GM23338 (cell line): ENCODE measurements at regions not wholly inside any gene's neighbourhood (a gene's known extent, or its start where the extent isn't known, plus 50 kb on each side); places are given as distances from the start of the nearest gene placed in this dataset.

Source experiments
- ATAC-seq: fragments of 200-7000 bp; cut with Tn5 transposase; 3 replicates; pipeline ENCODE4 v1.9.1; 2020
- DNase-seq: peaks from one replicate; pipeline ENCODE4 v3.0.0-alpha.2; 2015; ENCODE audit warnings: low spot score
- H2AFZ ChIP-seq: fragments of 200-600 bp; sonication (generic); 2 replicates; pipeline ENCODE4 v1.8.0; 2016; ENCODE audit warnings: antibody characterized with exemption, mild to moderate bottlenecking, moderate library complexity
- H3F3A ChIP-seq: fragments of 200-600 bp; sonication (generic); replicated peaks from 2 replicates; pipeline ENCODE4 v1.8.0; 2017; ENCODE audit warnings: antibody characterized with exemption, mixed run types, low read depth
- H3K27ac ChIP-seq: fragments of 200-600 bp; sonication (generic); 2 replicates; pipeline ENCODE4 v1.6.1; 2016; ENCODE audit warnings: low read depth
- H3K27me3 ChIP-seq: fragments of 200-600 bp; sonication (generic); 2 replicates; pipeline ENCODE4 v1.8.0; 2016; ENCODE audit warnings: mild to moderate bottlenecking, mixed run types, moderate library complexity; ENCODE audit not compliant: insufficient read depth
- H3K36me3 ChIP-seq: fragments of 200-600 bp; sonication (generic); 2 replicates; pipeline ENCODE4 v1.8.0; 2016; ENCODE audit warnings: mild to moderate bottlenecking; ENCODE audit not compliant: insufficient read depth
- H3K4me1 ChIP-seq: fragments of 200-600 bp; sonication (generic); 2 replicates; pipeline ENCODE4 v1.8.0; 2016; ENCODE audit warnings: mild to moderate bottlenecking, moderate library complexity; ENCODE audit not compliant: insufficient read depth
- H3K4me2 ChIP-seq: fragments of 200-600 bp; sonication (generic); 2 replicates; pipeline ENCODE4 v1.7.1; 2017; ENCODE audit warnings: mixed run types
- H3K4me3 ChIP-seq: fragments of 200-600 bp; sonication (generic); 2 replicates; pipeline ENCODE4 v1.6.1; 2016; ENCODE audit warnings: mixed run types
- H3K79me2 ChIP-seq: fragments of 200-600 bp; sonication (generic); replicated peaks from 2 replicates; pipeline ENCODE4 v1.8.0; 2017; ENCODE audit warnings: mild to moderate bottlenecking; ENCODE audit not compliant: insufficient read depth
- H3K9me2 ChIP-seq: fragments of 200-600 bp; sonication (generic); 2 replicates; pipeline ENCODE4 v1.8.0; 2017; ENCODE audit not compliant: insufficient read depth
- H4K20me1 ChIP-seq: fragments of 200-600 bp; sonication (generic); replicated peaks from 2 replicates; pipeline ENCODE4 v1.8.0; 2017; ENCODE audit warnings: mild to moderate bottlenecking; ENCODE audit not compliant: insufficient read depth
- H3K27ac Mint-ChIP-seq: 2 replicates; pipeline ENCODE4 v1.8.0; 2020; ENCODE audit warnings: inconsistent platforms, mild to moderate bottlenecking, moderate library complexity, mixed read lengths
- H3K27me3 Mint-ChIP-seq: 3 replicates; pipeline ENCODE4 v1.8.0; 2022; ENCODE audit warnings: low read depth, mild to moderate bottlenecking, moderate library complexity, mixed read lengths, inconsistent platforms; ENCODE audit not compliant: insufficient read depth, poor library complexity
- H3K36me3 Mint-ChIP-seq: 3 replicates; pipeline ENCODE4 v1.8.0; 2021; ENCODE audit warnings: low read depth, mild to moderate bottlenecking, inconsistent platforms, moderate library complexity, mixed read lengths
- H3K4me1 Mint-ChIP-seq: 3 replicates; pipeline ENCODE4 v1.8.0; 2020; ENCODE audit warnings: mild to moderate bottlenecking, inconsistent platforms, mixed read lengths
- H3K4me3 Mint-ChIP-seq: 3 replicates; pipeline ENCODE4 v1.8.0; 2021; ENCODE audit warnings: moderate library complexity, mild to moderate bottlenecking, inconsistent platforms, mixed read lengths
- H3K9me3 Mint-ChIP-seq: 3 replicates; pipeline ENCODE4 v1.8.0; 2020; ENCODE audit warnings: moderate library complexity, mild to moderate bottlenecking, inconsistent platforms, mixed read lengths
- CREB1 ChIP-seq: fragments of 250-450 bp; sonication (Bioruptor Pico); IDR thresholded peaks from 2 replicates; pipeline ENCODE4 v1.5.0; 2020; ENCODE audit warnings: low read depth, mild to moderate bottlenecking, moderate library complexity
- CTCF ChIP-seq, 2 experiments: fragments of 200-600 bp in 1 of 2; sonication (generic) in 1 of 2; conservative IDR thresholded peaks; 2 replicates each; pipeline versions ENCODE4 v1.5.1 to v1.6.1; 2016 to 2017; ENCODE audit warnings: antibody characterized with exemption in 2 of 2, low read depth in 2 of 2, mild to moderate bottlenecking in 2 of 2, moderate library complexity in 1 of 2
- ETS1 ChIP-seq: IDR thresholded peaks from 2 replicates; pipeline ENCODE4 v1.6.1; 2016; ENCODE audit warnings: antibody characterized with exemption
- EZH2 ChIP-seq: fragments of 200-600 bp; sonication (generic); IDR thresholded peaks from one replicate; pipeline ENCODE4 v1.8.0; 2017; ENCODE audit warnings: antibody characterized with exemption, mild to moderate bottlenecking, low read depth; ENCODE audit not compliant: unreplicated experiment
- EZH2phosphoT487 ChIP-seq: fragments of 200-600 bp; sonication (generic); IDR thresholded peaks from one replicate; pipeline ENCODE4 v1.8.1; 2018; ENCODE audit warnings: antibody characterized with exemption; ENCODE audit not compliant: unreplicated experiment
- JUNB ChIP-seq: IDR thresholded peaks from one replicate; pipeline ENCODE4 v1.6.1; 2016; ENCODE audit warnings: antibody characterized with exemption; ENCODE audit not compliant: unreplicated experiment
- NANOG ChIP-seq: IDR thresholded peaks from 2 replicates; pipeline ENCODE4 v1.6.1; 2016; ENCODE audit warnings: antibody characterized with exemption, borderline replicate concordance
- POLR2AphosphoS5 ChIP-seq: IDR thresholded peaks from 2 replicates; pipeline ENCODE4 v1.6.1; 2016; ENCODE audit warnings: antibody characterized with exemption, low read depth
- REST ChIP-seq: IDR thresholded peaks from one replicate; pipeline ENCODE4 v1.6.1; 2018; ENCODE audit warnings: antibody characterized with exemption; ENCODE audit not compliant: unreplicated experiment
- STAT1 ChIP-seq: IDR thresholded peaks from one replicate; pipeline ENCODE4 v1.6.1; 2016; ENCODE audit warnings: antibody characterized with exemption; ENCODE audit not compliant: unreplicated experiment
- ZNF114 ChIP-seq: fragments of 250-450 bp; sonication (Bioruptor Pico); IDR thresholded peaks from 2 replicates; pipeline ENCODE4 v1.5.0; 2020; ENCODE audit warnings: mild to moderate bottlenecking, moderate library complexity

- TF ChIP-seq JUNB (no peak), ETS1 (no peak), REST (no peak), EZH2phosphoT487 (no peak)
Measured at GRCh38 chr13:67392014-67392413, 161.9 kb upstream of the PCDH9 start (continued).

GRCh38 chr13:67390462-67391086, 160.4 kb upstream of the PCDH9 start:
- H3K4me1 ChIP-seq = no peaks in the 10 kb centered on the region
- H3K27me3 ChIP-seq = no peaks in the 10 kb centered on the region
- no peak overlapping the region for H2AFZ ChIP-seq
- TF ChIP-seq POLR2AphosphoS5 = no peak
- no peak for TF ChIP-seq STAT1
- Mint-ChIP-seq H3K27me3 (no peaks in the 10 kb centered on the region), H3K4me3 (no peak overlapping the region), H3K36me3 (no peaks in the 10 kb centered on the region), H3K27ac (no peak overlapping the region), H3K9me3 (no peaks in the 10 kb centered on the region; the same call in 2 of the 3 replicates), H3K4me1 (no peaks in the 10 kb centered on the region)
- H3K9me2 ChIP-seq = no peaks in the 10 kb centered on the region
- ATAC-seq (no peak), DNase-seq (no peak)
- H3K4me3 ChIP-seq = no peak overlapping the region
- no peaks in the 10 kb centered on the region for H3K36me3 ChIP-seq
- H4K20me1 ChIP-seq = no peaks in the 10 kb centered on the region
- H3K4me2 ChIP-seq = no peak overlapping the region
- no peaks in the 10 kb centered on the region for H3F3A ChIP-seq
- no peaks in the 10 kb centered on the region for H3K79me2 ChIP-seq
- no peak overlapping the region for H3K27ac ChIP-seq

GRCh38 chr13:67389171-67389570, 159.0 kb upstream of the PCDH9 start:
- Histone ChIP-seq H3K27ac (no peak overlapping the region), H3F3A (no peaks in the 10 kb centered on the region), H3K27me3 (no peaks in the 10 kb centered on the region), H3K4me3 (no peak overlapping the region), H3K79me2 (no peaks in the 10 kb centered on the region), H4K20me1 (no peaks in the 10 kb centered on the region), H3K4me2 (no peak overlapping the region), H3K36me3 (no peaks in the 10 kb centered on the region), H3K4me1 (no peaks in the 10 kb centered on the region), H2AFZ (no peak overlapping the region), H3K9me2 (no peaks in the 10 kb centered on the region)
- Mint-ChIP-seq H3K27me3 (no peaks in the 10 kb centered on the region), H3K4me1 (no peaks in the 10 kb centered on the region), H3K27ac (no peak overlapping the region), H3K36me3 (no peaks in the 10 kb centered on the region), H3K4me3 (no peak overlapping the region), H3K9me3 (no peaks in the 10 kb centered on the region; the same call in 2 of the 3 replicates)
- no peak for ATAC-seq
- no peak for TF ChIP-seq ZNF114 (CRISPR knock-in tag)
- TF ChIP-seq POLR2AphosphoS5 = no peak
- TF ChIP-seq NANOG = no peak
- no peak for TF ChIP-seq JUNB
- TF ChIP-seq REST = no peak
- TF ChIP-seq CREB1 = no peak
- TF ChIP-seq CTCF (conservative IDR thresholded peaks at IDR 0.05; ENCODE audit: low read depth in 2 of 2) = no peak
- no peak for TF ChIP-seq EZH2
- no peak for DNase-seq
